Hematopoietic multipotent progenitor cell treated with erythropoietin and hydrocortisone succinate and interleukin-3 and kit ligand, for 6 days (in vitro differentiated cells): ENCODE measurements at regions not wholly inside any gene's neighbourhood (a gene's known extent, or its start where the extent isn't known, plus 50 kb on each side); places are given as distances from the start of the nearest gene placed in this dataset.

Experiments used
- DNase-seq: peaks from one replicate; pipeline ENCODE4 v3.0.0-alpha.2; 2015

GRCh38 chr2:12389344-12390045 is 327.2 kb upstream of the TRIB2 start:
- no peak for DNase-seq

- DNase-seq = no peak
Observed at GRCh38 chr2:12391116-12391515, 325.6 kb upstream of the TRIB2 start.

GRCh38 chr2:12396699-12397098 is 320.0 kb upstream of the TRIB2 start:
- no peak for DNase-seq

- DNase-seq = no peak
Observed at GRCh38 chr2:12397854-12398253, 318.9 kb upstream of the TRIB2 start.

- DNase-seq = no peak
Observed at GRCh38 chr2:12399240-12399639, 317.5 kb upstream of the TRIB2 start.

- no peak for DNase-seq
Observed at GRCh38 chr2:12400543-12400942, 316.2 kb upstream of the TRIB2 start.

GRCh38 chr2:12402440-12403139 is 314.1 kb upstream of the TRIB2 start:
- DNase-seq = no peak

GRCh38 chr2:12404497-12404896 is 312.2 kb upstream of the TRIB2 start:
- DNase-seq = no peak

- DNase-seq = no peak
Observed at GRCh38 chr2:12407160-12407559, 309.6 kb upstream of the TRIB2 start.

GRCh38 chr2:12412898-12413305 is 303.8 kb upstream of the TRIB2 start:
- DNase-seq = no peak

- no peak for DNase-seq
Observed at GRCh38 chr2:12415536-12415935, 301.2 kb upstream of the TRIB2 start.

GRCh38 chr2:12416600-12416999 is 300.1 kb upstream of the TRIB2 start:
- DNase-seq = peak; percentile 77

- DNase-seq = no peak
Observed at GRCh38 chr2:12417786-12418185, 298.9 kb upstream of the TRIB2 start.

- no peak for DNase-seq
Observed at GRCh38 chr2:12419803-12420202, 296.9 kb upstream of the TRIB2 start.

- DNase-seq = no peak
Observed at GRCh38 chr2:12421046-12421445, 295.7 kb upstream of the TRIB2 start.

- no peak for DNase-seq
Observed at GRCh38 chr2:12424219-12424618, 292.5 kb upstream of the TRIB2 start.

GRCh38 chr2:12424809-12425208 is 291.9 kb upstream of the TRIB2 start:
- no peak for DNase-seq

- DNase-seq = no peak
Observed at GRCh38 chr2:12428324-12428723, 288.4 kb upstream of the TRIB2 start.

- no peak for DNase-seq
Observed at GRCh38 chr2:12428786-12429185, 287.9 kb upstream of the TRIB2 start.

GRCh38 chr2:12429779-12430406 is 286.8 kb upstream of the TRIB2 start:
- no peak for DNase-seq

GRCh38 chr2:12430407-12431133 is 286.2 kb upstream of the TRIB2 start:
- DNase-seq = no peak

- no peak for DNase-seq
Observed at GRCh38 chr2:12432985-12433625, 283.6 kb upstream of the TRIB2 start.

- DNase-seq = no peak
Observed at GRCh38 chr2:12433626-12433990, 283.1 kb upstream of the TRIB2 start.
